ENCODE measurements at regions not wholly inside any gene's neighbourhood (a gene's known extent, or its start where the extent isn't known, plus 50 kb on each side); places are given as distances from the start of the nearest gene placed in this dataset.

DNA sequence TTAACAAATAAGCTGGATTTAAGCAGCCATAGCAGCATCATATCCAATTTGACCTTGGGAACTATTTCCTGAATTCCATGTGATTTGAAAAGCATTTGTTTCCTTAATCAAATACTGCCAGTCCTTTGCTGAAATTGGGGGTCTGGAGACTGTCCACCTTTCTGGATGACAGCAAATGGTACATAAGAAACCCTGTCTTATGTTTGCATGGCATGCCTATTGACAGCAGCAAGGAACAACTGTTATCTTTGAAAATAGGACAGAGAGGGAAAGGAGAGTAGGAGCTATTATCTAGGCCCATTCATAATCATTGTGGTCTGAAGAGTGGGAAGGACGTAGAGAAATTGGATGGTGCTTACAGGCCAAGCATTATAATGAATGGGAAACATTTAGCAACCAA lies 129.2 kb upstream of the CTNNA2 start:
- no peak overlapping the region for H3K9ac ChIP-seq (ENCODE audit: low read depth, low read length, poor library complexity, severe bottlenecking)
- H3F3A ChIP-seq (ENCODE audit: low read depth): no peaks in the 10 kb centered on the region
- H2AFZ ChIP-seq (ENCODE audit: low read length): no peak overlapping the region
- no peaks in the 10 kb centered on the region for H3K36me3 ChIP-seq (ENCODE audit: insufficient read depth, low read length)
- no peak overlapping the region for H3K4me3 ChIP-seq (ENCODE audit: low read length, poor library complexity, severe bottlenecking)
- TF ChIP-seq, protein P1, sequence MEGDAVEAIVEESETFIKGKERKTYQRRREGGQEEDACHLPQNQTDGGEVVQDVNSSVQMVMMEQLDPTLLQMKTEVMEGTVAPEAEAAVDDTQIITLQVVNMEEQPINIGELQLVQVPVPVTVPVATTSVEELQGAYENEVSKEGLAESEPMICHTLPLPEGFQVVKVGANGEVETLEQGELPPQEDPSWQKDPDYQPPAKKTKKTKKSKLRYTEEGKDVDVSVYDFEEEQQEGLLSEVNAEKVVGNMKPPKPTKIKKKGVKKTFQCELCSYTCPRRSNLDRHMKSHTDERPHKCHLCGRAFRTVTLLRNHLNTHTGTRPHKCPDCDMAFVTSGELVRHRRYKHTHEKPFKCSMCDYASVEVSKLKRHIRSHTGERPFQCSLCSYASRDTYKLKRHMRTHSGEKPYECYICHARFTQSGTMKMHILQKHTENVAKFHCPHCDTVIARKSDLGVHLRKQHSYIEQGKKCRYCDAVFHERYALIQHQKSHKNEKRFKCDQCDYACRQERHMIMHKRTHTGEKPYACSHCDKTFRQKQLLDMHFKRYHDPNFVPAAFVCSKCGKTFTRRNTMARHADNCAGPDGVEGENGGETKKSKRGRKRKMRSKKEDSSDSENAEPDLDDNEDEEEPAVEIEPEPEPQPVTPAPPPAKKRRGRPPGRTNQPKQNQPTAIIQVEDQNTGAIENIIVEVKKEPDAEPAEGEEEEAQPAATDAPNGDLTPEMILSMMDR (conservative IDR thresholded peaks at IDR 0.05; ENCODE audit: low read length): no peak
- no peak for TF ChIP-seq EZH2phosphoT487 (IDR thresholded peaks at IDR 0.05; ENCODE audit: borderline replicate concordance)
- H4K20me1 ChIP-seq (ENCODE audit: insufficient read depth, low read length, poor library complexity, severe bottlenecking): no peaks in the 10 kb centered on the region
- H3K79me2 ChIP-seq (ENCODE audit: insufficient read depth, low read length): no peaks in the 10 kb centered on the region
- H3K9me2 ChIP-seq (replicated peaks; ENCODE audit: low read depth, low read length): no peaks in the 10 kb centered on the region
- no peak overlapping the region for H3K4me2 ChIP-seq (ENCODE audit: low read depth, low read length, poor library complexity, severe bottlenecking)
- H3K4me1 ChIP-seq (ENCODE audit: insufficient read depth, low read length, poor library complexity, severe bottlenecking): no peaks in the 10 kb centered on the region
- no peaks in the 10 kb centered on the region for H3K27me3 ChIP-seq (ENCODE audit: insufficient read depth, low read length, poor library complexity, severe bottlenecking)
- no peaks in the 10 kb centered on the region for H3K9me3 ChIP-seq (ENCODE audit: insufficient read depth, low read depth, low read length)

DNA sequence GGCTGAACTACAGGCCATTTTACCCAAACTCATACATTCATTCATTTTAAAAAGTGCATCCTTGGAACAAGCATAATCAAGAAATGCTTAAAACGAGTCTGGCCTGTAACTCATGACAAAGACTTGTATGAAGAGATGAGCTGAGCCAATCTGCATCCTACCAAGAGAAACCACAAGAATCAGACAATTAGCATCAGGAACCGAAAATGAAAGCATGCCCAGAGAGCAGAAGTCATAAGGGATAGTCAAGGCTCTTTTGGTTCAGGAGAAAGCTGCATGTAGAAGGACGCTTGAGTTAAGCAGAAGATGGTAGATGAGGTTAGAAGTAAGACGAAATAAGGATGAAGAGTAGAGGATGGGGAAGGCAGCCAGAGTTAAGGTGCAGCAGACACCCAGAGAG lies 137.0 kb upstream of the CTNNA2 start:
- H3K27me3 ChIP-seq (ENCODE audit: insufficient read depth, low read length, poor library complexity, severe bottlenecking): no peaks in the 10 kb centered on the region
- no peaks in the 10 kb centered on the region for H3K9me3 ChIP-seq (ENCODE audit: insufficient read depth, low read depth, low read length)
- no peaks in the 10 kb centered on the region for H3K36me3 ChIP-seq (ENCODE audit: insufficient read depth, low read length)
- no peaks in the 10 kb centered on the region for H3K9me2 ChIP-seq (replicated peaks; ENCODE audit: low read depth, low read length)
- no peaks in the 10 kb centered on the region for H3F3A ChIP-seq (ENCODE audit: low read depth)
- no peak overlapping the region for H3K9ac ChIP-seq (ENCODE audit: low read depth, low read length, poor library complexity, severe bottlenecking)
- H3K4me1 ChIP-seq (ENCODE audit: insufficient read depth, low read length, poor library complexity, severe bottlenecking): no peaks in the 10 kb centered on the region
- H3K79me2 ChIP-seq (ENCODE audit: insufficient read depth, low read length): no peaks in the 10 kb centered on the region
- no peaks in the 10 kb centered on the region for H4K20me1 ChIP-seq (ENCODE audit: insufficient read depth, low read length, poor library complexity, severe bottlenecking)
- H3K4me3 ChIP-seq (ENCODE audit: low read length, poor library complexity, severe bottlenecking): no peak overlapping the region
- TF ChIP-seq EZH2phosphoT487 (IDR thresholded peaks at IDR 0.05; ENCODE audit: borderline replicate concordance): no peak
- TF ChIP-seq, protein P1 (conservative IDR thresholded peaks at IDR 0.05; ENCODE audit: low read length): no peak
- no peak overlapping the region for H2AFZ ChIP-seq (ENCODE audit: low read length)
- no peak overlapping the region for H3K4me2 ChIP-seq (ENCODE audit: low read depth, low read length, poor library complexity, severe bottlenecking)

DNA sequence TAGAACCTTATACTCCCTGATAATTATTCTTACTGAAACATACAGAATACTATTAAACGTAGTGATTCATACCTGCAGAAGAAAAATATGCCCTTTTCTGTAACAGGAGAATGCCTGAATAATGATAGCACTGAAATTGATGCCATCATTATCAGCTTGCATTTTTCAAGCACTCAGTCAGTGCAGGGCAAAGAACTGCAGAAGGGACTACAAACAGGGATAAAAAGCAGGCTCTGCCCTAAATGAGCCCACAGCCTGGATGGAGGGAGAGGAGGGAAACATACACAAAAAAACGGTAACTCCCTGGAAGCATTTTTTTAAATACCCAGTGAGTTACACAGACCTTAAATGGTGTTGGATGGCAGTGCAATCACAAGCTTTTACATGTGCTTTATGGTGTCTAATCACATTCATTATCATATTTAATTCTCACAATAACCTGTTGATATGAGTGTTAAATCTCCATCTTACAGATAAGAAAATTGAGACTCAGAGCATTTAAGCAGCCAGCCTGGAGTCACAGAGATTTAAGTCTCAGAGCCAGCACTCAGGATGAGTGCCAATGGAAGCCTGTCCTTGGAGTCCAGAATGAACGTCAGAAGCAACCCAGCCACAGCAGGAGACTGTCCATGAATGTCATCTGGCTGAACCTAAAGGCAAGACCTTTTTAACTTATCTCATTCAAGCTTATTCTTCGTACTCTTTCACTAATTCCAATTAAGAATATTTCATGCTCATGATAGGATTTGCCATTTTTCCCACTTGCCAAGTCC lies 139.3 kb upstream of the CTNNA2 start:
- no peaks in the 10 kb centered on the region for H3K9me3 ChIP-seq (ENCODE audit: insufficient read depth, low read depth, low read length)
- H3K27me3 ChIP-seq (ENCODE audit: insufficient read depth, low read length, poor library complexity, severe bottlenecking): no peaks in the 10 kb centered on the region
- no peaks in the 10 kb centered on the region for H4K20me1 ChIP-seq (ENCODE audit: insufficient read depth, low read length, poor library complexity, severe bottlenecking)
- no peaks in the 10 kb centered on the region for H3K79me2 ChIP-seq (ENCODE audit: insufficient read depth, low read length)
- no peaks in the 10 kb centered on the region for H3K9me2 ChIP-seq (replicated peaks; ENCODE audit: low read depth, low read length)
- H2AFZ ChIP-seq (ENCODE audit: low read length): no peak overlapping the region
- H3K4me2 ChIP-seq (ENCODE audit: low read depth, low read length, poor library complexity, severe bottlenecking): no peak overlapping the region
- H3F3A ChIP-seq (ENCODE audit: low read depth): no peaks in the 10 kb centered on the region
- H3K4me3 ChIP-seq (ENCODE audit: low read length, poor library complexity, severe bottlenecking): no peak overlapping the region
- no peak overlapping the region for H3K9ac ChIP-seq (ENCODE audit: low read depth, low read length, poor library complexity, severe bottlenecking)
- no peaks in the 10 kb centered on the region for H3K4me1 ChIP-seq (ENCODE audit: insufficient read depth, low read length, poor library complexity, severe bottlenecking)
- no peak for TF ChIP-seq EZH2phosphoT487 (IDR thresholded peaks at IDR 0.05; ENCODE audit: borderline replicate concordance)
- TF ChIP-seq, protein P1 (conservative IDR thresholded peaks at IDR 0.05; ENCODE audit: low read length): no peak
- no peaks in the 10 kb centered on the region for H3K36me3 ChIP-seq (ENCODE audit: insufficient read depth, low read length)
